Calu3 (cell line): ENCODE measurements at regions not wholly inside any gene's neighbourhood (a gene's known extent, or its start where the extent isn't known, plus 50 kb on each side); places are given as distances from the start of the nearest gene placed in this dataset.

Experiments used
- BruUV-seq: library from RNA; stranded (reverse); fragments of 400-500 nt; replicated peaks from 2 replicates; lab custom pipeline; 2021; lab: Mats Ljungman, UMichigan
- CTCF ChIA-PET: fragments of 300-600 bp; sonication (Branson Sonifier 250); formaldehyde crosslinking; loops from one replicate; lab custom pipeline; 2022; ENCODE audit warnings: antibody characterized with exemption; lab: Charles Lee
- DNase-seq: peaks from one replicate; pipeline ENCODE4 v3.0.0; 2022
- H3K27ac Mint-ChIP-seq: one replicate; pipeline ENCODE4 v1.8.0; 2022; ENCODE audit warnings: mixed read lengths; ENCODE audit not compliant: unreplicated experiment
- H3K27me3 Mint-ChIP-seq: one replicate; pipeline ENCODE4 v1.8.0; 2022; ENCODE audit warnings: mixed read lengths; ENCODE audit not compliant: unreplicated experiment
- H3K36me3 Mint-ChIP-seq: one replicate; pipeline ENCODE4 v1.8.0; 2022; ENCODE audit warnings: mild to moderate bottlenecking, moderate library complexity, mixed read lengths; ENCODE audit not compliant: insufficient read depth, unreplicated experiment
- H3K4me1 Mint-ChIP-seq: one replicate; pipeline ENCODE4 v1.8.0; 2022; ENCODE audit warnings: mild to moderate bottlenecking, low read depth, mixed read lengths; ENCODE audit not compliant: unreplicated experiment
- H3K4me3 Mint-ChIP-seq: one replicate; pipeline ENCODE4 v1.8.0; 2022; ENCODE audit warnings: mild to moderate bottlenecking, low read depth, moderate library complexity, mixed read lengths; ENCODE audit not compliant: unreplicated experiment
- H3K9me3 Mint-ChIP-seq: one replicate; pipeline ENCODE4 v1.8.0; 2022; ENCODE audit warnings: low read depth, mixed read lengths; ENCODE audit not compliant: unreplicated experiment
- CTCF ChIP-seq: fragments of 200-600 bp; IDR thresholded peaks from one replicate; pipeline ENCODE4 v1.8.0; 2022; ENCODE audit warnings: antibody characterized with exemption; ENCODE audit not compliant: unreplicated experiment
- intact Hi-C: fragments of 100-400 bp; cut with micrococcal nuclease; formaldehyde crosslinking; loops from one replicate; pipeline ENCODE4 v1.10.0; 2022; ENCODE audit not compliant: unreplicated experiment

GRCh38 chr6:123747515-123747914, 56.1 kb upstream of the NKAIN2 start:
- BruUV-seq, result no TSS peak
- H3K4me3 Mint-ChIP-seq, result no peak overlapping the region
- no peak for TF ChIP-seq CTCF
- no peaks in the 10 kb centered on the region for H3K4me1 Mint-ChIP-seq
- no peak for DNase-seq
- H3K9me3 Mint-ChIP-seq, result peaks cover 4% of the 10 kb centered on the region
- intact Hi-C loops, result no loop called here
- no peak overlapping the region for H3K27ac Mint-ChIP-seq
- no peaks in the 10 kb centered on the region for H3K36me3 Mint-ChIP-seq
- CTCF ChIA-PET, result no interaction called here
- H3K27me3 Mint-ChIP-seq, result no peaks in the 10 kb centered on the region

DNA sequence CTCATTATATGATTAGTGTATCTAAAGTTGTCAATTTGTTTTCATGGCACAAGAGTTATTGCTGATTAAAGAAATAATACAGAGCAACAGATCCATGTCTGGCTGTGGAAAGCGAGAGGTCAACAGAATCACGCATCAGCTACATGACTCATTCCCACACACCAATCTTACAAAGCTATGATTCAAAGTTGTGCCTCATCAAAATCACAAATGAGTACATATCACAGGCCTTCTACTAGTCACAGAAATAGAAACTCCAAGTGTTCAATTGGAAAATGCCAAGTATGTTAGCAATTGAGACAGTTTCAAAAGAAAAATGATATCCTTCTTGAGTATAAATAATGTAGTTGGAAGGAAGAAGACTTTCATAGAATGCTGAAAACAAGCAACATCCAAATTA, 57.8 kb upstream of the NKAIN2 start:
- H3K4me1 Mint-ChIP-seq, result no peaks in the 10 kb centered on the region
- H3K9me3 Mint-ChIP-seq, result no peaks in the 10 kb centered on the region
- CTCF ChIA-PET, result no interaction called here
- no peaks in the 10 kb centered on the region for H3K36me3 Mint-ChIP-seq
- TF ChIP-seq CTCF, result no peak
- BruUV-seq, result no TSS peak
- no peak overlapping the region for H3K27ac Mint-ChIP-seq
- no peak overlapping the region for H3K4me3 Mint-ChIP-seq
- no peaks in the 10 kb centered on the region for H3K27me3 Mint-ChIP-seq
- no peak for DNase-seq
- intact Hi-C loops, result no loop called here

DNA sequence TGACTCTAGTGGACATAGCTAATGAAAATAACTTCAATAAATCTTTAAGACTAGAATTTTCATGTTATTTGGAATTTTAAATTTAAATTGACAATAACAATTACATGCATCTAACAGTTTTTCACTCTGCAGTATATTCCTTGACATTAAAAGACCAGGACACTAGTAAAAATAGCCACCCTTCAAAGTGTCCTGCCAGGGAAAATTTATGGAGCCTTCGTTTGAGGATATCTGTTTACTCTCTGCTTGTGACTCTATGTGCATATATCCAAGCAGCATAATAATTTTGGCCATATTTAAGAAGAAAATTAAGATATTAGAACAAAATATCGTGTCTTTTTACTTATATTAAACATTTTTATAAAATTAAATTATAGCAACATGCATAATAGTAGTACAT, 58.8 kb upstream of the NKAIN2 start:
- no peak overlapping the region for H3K4me3 Mint-ChIP-seq
- CTCF ChIA-PET, result no interaction called here
- no peak for TF ChIP-seq CTCF
- H3K27ac Mint-ChIP-seq, result no peak overlapping the region
- H3K27me3 Mint-ChIP-seq, result no peaks in the 10 kb centered on the region
- DNase-seq, result no peak
- intact Hi-C loops, result no loop called here
- no peaks in the 10 kb centered on the region for H3K4me1 Mint-ChIP-seq
- H3K9me3 Mint-ChIP-seq, result no peaks in the 10 kb centered on the region
- no TSS peak for BruUV-seq
- H3K36me3 Mint-ChIP-seq, result no peaks in the 10 kb centered on the region

DNA sequence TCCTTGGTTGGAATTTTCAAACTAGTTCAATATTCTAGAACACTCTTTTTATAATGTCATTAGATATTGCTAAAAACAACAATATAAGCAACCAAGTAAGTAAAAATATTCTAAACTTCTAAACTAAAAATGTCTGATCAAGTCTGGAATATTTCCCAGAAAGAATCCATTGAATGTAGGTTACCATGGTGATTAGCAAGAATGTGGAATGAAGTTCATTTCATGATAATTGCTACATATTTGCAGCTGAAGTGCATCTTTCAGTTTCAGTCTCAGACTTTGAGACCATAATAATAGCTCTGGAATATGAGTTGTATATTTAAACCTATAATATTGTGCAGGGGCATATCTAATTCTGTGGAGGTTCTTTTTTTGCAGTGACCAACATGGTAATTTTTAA, 61.0 kb upstream of the NKAIN2 start:
- no peaks in the 10 kb centered on the region for H3K27me3 Mint-ChIP-seq
- TF ChIP-seq CTCF, result no peak
- no peak overlapping the region for H3K27ac Mint-ChIP-seq
- intact Hi-C loops, result no loop called here
- CTCF ChIA-PET, result no interaction called here
- H3K36me3 Mint-ChIP-seq, result no peaks in the 10 kb centered on the region
- no peak overlapping the region for H3K4me3 Mint-ChIP-seq
- no peaks in the 10 kb centered on the region for H3K4me1 Mint-ChIP-seq
- H3K9me3 Mint-ChIP-seq, result no peaks in the 10 kb centered on the region
- DNase-seq, result no peak
- BruUV-seq, result no TSS peak
